CD4-positive, alpha-beta T cell treated with Interleukin-10 for 1 hour (primary cell): ENCODE measurements at regions not wholly inside any gene's neighbourhood (a gene's known extent, or its start where the extent isn't known, plus 50 kb on each side); places are given as distances from the start of the nearest gene placed in this dataset.

Experiments used
- DNase-seq: peaks from one replicate; pipeline ENCODE4 v3.0.0-alpha.2; 2020

DNA sequence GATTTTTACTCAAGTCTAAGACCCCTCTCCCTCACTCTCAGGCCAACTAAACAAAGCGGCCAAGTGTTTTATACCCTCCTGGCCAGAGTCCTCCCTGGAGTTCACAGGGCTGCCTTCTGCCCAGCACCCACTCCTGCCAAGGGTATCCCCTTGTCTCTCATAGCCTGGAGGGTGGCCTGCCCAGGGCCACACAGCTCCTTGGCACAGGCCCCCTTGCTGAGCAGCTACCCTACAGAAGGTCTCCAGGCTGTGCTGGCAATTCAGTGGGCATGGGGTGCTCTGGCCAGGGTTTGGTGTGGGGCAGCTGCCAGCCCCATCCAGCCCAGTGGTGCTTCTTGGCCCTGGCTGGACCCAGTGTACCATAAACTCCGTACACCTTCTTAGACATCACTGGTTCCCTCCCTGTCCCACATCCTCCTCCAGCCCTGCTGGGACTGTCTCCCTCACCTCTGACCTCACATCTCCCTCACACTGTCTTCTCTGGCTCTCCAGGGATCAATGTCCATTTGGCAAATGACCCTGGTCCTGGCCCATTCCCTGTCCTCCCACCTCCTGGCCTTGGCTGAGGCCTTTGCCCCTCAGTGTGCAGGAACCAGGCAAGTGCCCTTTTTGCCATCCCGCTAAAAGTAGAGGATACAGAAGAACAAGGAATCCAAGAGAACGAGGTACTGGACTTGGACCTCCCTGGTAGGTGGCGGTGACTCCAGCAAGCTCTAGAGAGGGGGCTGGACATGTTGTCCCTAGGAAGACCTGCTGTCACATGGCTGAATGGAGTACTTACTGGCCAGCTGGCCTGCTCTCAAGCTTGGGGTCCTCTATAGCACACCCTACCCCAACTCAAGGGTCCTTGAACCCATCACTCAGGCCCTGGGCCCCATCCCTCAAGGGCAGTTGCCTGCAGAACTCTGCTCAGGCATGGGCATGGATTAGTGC, 50.0 kb upstream of the TRPM1 start:
- no peak for DNase-seq

DNA sequence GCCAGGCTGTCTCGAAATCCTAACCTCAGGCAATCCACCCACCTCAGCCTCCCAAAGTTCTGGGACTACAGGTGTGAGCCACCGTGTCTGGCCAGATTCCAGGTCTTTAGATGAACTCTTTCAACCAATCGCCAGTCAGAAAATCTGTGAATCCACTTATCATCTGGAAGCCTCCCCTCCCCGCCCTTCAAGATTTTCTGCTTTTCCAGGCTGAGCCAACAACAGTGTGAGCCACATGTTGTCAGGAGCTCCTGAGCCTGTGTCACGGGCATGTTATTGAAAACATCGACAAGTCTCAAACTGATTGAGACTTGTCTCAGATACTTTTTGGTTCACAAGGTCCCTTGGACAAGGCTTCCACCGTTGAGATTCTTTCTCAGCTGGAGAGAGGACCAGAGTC, 52.0 kb upstream of the TRPM1 start:
- no peak for DNase-seq

DNA sequence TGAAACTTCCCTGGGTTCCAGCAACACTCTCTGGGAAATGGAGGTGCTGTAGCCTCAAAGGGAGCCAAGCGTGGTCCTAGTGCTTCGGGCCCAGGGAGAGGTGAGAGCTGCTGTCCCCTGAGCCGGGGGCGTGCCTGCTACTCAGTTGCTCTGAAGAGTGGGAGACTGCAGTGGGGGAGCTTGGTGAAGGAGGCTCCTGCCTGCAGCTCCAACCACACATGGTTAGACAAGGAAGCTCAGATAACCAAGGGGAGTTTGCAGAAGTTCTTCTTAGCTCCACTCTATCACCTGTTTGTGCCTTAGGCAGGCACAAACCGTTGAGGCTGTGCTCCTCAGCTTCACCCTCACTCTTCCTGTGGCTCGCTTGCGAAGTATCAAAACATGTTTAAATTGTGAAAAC, 53.6 kb upstream of the TRPM1 start:
- DNase-seq = no peak

DNA sequence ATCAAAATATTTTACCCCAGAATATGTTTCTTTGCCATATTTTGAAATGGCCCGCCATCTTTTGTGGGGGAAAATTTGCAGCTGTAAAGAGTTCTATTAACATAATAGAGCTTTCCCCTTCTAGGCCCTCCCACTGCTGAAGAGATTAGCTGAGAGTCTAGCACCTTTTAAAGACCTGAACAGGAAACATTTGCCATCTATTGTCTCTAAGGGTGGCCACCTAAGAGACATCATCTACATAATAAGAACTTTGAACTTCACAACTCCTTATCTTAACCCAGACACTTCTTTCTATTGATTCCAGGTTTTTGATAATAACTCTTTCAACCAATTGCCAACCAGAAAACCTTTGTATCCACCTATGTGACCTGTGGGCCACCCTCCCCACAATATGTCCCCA, 54.7 kb upstream of the TRPM1 start:
- no peak for DNase-seq

DNA sequence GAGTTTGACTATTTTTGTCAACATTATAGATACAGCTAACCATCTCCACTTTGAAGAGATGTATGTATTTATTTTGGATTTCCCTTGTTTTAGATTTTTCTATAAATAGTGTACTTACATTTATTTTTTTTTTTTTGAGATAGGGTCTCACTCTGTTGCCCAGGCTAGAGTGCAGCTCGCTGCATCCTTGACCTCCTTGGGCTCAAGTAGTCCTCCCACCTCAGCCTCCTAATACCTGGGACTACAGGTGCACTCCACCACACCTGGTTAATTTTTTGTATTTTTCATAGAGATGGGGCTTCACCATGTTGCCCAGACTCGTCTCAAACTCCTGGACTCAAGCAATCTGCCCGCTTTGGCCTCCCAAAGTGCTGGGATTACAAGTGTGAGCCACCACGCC, 55.3 kb upstream of the TRPM1 start:
- DNase-seq = no peak

DNA sequence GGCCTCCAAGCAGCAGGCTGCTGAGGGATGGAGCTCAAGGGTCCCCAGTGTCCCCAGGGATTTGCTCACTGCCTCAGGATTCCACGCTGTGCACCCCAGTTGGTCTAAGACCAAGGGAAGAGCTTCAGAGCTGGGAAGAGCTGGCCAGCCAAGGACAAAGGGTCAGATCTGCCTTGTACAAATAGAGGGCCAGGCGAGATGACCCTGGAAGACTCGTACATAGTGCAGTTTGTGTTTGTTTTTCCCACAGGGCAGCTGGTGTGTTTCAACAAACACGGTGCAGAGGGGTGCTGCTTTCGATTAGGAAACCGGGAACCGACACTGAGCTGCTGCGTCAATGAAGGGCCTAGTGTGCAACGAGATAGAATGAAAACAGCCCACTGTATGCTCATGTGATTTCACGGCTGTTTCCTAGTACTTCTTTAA, 56.1 kb upstream of the TRPM1 start:
- DNase-seq = no peak

DNA sequence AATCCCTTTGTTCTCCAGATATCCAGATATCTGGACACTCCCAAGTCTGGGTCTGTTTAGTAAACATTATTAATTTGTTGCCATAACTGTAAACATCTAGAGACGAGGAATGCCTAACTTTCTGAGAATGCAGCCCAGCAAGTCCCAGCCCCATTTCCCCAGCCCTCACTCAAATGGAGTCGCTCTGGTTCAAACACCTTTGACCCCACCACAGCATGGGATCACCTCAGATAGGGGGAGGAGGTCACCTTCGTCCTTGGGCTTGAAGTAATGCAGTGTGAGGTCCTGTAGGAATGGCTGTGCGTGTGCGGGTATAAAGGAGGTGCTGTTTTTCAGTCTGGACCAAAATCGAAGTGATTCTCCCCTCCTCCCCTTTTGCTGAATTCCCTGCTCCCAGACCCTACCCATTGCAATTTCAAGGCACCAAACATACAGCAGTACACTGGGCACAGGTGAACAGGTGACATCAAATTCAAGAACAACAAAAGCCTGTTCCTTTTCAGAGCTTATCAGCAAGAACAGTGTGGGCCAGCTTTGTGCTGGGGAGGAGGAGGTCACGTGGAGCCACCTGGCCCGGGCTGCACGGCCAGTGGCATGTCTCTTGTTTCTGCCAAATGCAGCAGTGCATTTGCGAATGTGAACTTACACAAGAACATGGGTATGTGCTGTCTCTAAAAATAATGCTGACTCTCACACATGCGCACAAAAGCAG, 57.5 kb upstream of the TRPM1 start:
- DNase-seq = no peak

DNA sequence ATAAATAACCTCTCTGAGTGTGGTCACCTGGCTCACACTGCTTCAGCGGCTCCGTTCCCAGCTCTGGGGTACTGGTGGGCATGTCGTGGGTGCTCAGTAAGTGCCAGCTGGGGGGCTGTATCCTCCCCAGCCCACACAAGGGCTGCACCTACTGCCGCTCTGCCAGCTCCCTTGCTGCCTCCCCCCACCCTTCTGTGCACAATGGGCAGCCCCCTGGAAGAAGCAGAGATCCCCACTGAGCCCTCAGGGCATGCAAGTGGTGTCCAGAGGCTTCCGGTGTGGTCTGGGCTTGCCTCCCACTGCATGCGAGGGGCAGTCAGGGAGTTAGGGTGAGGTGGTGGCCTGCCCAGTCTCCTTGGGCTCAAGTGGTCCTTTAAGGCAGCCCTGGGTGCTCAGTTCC, 58.3 kb upstream of the TRPM1 start:
- DNase-seq = no peak

DNA sequence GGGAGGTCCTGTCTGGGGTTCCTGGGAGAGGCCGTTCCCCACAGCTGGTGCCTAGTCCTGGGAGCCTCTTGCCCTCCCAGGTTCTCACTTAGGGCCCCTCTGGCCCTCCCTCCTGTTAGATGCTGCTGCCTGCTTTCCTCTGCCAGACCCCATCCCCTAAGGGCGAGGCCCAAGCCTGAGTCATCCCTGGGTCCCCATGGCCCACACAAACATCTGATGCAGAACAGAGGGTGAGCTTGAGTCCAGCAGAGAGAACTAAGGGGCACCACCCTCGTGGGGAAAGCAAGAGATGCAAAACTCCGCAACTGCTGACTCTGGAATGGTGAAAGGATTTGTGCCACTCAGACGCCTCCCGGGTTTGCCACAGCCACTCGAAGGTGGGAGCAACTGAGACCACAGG, 58.8 kb upstream of the TRPM1 start:
- DNase-seq = no peak

DNA sequence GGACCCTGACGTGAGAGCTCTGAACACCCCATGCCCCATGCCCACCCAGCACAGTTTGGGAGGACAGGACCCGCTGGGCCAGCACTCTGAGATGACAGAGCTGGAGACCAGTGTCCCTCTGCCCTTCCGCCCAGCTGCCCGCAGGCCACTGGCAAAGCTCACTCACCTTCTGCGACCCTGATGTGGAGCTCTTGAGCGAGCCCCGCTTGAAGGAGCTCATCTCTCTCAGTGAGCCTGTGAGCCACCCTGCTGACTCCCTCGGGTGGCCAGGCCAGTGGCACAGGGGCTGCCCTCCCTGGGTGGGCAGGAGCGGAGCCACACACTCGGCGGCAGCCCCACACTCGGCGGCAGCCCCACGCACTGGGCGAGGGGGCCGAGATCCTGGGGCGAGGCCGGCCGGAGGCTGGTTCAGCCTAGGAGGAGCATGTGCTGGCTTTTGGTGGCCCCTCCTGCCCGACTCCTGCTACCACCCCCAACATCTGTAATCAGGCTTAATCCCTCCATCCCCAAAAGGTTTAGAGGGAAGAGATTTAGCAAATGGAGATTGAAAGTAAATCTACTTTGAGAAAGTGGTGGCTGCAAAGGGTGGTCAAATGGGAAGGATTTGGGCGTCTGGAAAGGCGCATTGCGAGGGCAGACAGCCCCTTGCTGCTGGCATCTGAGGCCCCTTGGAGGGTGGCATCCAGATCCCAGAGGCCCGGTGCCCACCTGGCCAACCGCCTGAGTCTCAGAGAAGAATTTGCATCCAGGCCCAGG, 59.4 kb upstream of the TRPM1 start:
- no peak for DNase-seq

DNA sequence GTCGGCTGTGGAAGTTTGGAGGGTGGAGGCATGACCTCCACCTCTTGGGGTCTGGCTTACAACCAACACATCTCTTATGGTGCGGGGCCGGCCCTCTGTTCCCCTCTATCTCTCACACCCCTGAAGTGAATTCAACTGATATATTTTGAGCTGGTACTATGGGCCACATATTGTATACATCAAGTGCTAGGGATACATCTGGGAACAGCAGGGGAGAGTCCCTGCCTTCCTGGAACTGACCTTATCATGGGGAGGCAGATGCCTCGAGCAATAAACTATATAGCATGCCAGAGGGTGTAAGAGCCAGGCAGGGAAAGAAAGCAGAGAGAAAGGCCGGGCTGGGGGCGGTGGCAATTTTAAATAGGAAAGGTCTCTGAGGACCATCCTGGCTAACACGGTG, 60.4 kb upstream of the TRPM1 start:
- no peak for DNase-seq

DNA sequence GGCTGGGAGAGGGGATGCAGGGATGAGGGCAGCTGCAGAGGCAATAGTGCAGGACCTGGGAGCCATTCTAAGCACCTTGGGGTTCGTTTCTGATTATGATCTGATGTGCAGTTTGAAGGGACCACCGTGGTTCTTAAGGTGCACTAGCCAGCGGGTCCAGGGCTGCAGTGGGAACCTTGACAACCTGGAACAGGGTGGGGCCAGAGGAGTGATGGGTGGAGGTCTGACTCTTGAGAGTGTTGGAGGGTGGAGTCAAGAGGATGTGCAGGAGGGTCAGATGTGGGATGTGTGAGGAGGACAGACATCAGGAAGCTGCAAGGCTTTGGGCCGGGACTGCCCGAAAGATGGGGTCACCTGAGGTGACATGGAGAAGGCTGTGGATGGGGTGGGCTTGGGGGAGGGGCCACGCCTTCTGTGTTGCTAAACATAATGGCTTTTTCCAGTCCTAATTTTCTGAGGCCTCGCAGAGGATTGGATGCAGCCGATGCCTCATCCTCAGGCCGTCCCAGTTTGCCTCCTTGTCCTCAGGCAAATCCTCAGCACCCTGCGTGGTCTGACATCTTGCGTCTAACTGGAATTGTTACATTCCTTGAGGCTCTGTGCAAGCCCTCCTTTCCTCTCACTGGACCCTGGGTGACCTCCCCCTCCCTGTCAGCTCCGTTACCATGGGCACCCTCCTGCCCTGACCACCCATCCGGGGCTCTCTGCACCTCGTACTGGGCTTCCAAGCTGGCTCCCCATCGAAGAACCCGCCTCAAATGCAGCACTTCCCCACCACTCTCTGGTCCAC, 61.4 kb upstream of the TRPM1 start:
- no peak for DNase-seq

DNA sequence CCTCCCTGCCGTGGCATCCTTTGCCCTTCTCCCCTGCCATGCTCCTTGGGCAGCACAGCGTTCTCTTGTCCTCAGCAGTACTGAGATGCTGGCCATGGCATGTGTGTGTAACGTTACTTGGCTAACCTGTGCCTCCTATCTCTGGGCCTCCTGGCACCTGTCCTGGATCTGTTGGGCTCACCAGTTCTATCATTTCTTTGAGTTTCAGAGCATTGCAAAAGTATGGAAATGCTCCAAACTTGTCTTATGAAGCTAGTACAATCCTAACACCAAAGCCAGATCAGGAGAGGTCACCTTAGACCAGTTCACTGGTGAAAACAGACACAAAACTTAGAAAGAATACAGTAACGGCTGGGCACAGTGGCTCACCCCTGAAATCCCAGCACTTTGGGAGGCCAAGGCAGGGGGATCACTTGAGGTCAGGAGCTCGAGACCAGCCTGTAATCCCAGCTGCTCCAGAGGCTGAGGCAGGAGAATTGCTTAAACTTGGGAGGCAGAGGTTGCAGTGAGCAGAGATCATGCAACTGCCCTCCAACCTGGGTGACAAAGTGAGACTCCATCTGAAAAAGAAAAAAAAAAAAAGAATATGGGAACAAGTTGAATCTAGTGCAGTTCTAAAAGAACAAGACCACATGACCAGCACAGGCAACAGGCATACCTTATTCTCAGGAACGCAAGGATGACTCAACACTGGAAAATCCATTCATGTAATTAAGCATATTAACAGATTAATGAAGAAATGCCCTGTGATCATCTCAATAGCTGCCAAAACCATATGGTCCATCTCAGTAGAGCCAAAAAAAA, 62.4 kb upstream of the TRPM1 start:
- no peak for DNase-seq

DNA sequence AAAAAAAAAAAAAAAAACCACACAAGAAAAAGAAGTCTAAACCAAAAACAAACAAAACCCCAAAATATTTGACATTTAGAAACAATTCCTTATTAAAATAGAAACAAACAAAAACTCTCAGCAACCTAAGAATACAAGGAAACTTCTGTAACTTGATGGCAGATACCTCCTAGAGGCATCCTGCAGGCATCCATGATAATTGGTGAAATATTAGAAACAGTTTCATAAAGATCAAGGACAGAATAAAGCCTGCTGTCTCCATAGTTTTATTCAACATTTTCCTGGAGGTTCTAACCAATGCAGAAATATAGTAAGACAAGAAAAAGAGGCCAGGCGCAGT, 63.0 kb upstream of the TRPM1 start:
- no peak for DNase-seq

DNA sequence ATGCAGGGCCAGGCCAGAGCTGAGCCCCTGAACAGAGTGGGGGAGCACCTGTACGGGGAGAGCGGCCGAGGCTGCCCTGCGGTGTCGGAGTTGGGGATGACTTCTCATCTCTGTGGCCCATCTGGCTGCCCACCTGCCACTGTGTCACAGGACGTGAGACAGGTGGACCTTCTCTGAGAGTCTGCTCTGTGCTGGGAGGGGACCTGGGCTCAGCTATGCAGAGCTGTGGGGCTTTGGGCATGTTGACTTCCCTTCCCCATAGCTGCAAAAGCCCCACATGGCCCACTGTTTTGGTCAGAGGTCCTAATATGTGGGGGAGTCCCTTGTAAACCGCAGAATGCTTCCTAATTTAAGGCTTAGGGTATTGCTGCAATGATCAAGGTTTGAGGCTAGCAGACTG, 68.0 kb upstream of the TRPM1 start:
- no peak for DNase-seq

DNA sequence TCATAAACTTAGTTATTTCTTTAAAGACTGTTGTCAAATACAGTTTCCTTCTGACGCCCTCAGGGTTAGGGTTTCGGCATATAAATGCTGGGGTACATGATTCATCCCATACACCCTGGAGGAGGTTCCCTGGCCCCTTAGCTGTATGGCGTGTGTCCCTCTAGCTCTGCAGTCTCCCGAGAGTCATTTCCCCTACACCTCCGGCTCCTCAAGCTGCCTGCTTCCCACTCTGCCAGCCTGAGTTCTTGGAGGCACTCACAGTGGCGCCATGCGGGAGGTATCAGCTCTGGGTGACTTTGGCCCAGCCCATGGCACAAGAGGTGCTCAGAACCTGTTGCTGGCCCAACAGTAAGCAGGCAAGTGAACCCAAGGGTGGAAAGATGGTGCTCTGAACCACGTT, 70.2 kb upstream of the TRPM1 start:
- DNase-seq = no peak

DNA sequence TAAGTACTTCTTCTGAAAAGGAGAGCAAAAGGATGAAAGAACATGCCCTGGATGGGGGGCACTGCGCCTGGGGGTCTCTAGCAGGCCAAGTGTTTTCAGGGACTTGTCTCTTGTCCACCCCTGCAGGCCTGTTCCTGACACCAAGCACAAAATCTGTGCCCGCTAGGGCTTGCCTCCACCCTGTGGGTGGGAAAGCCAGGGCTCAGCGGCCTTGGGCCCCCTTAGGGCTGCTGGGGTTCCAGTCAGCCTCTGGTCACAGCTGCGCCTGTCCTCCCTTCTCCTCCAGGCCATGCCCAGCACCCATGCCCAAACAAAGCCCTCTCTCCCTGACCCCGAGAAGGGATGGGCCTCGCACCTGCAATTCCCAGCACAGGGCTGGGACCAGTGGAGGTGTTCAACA, 71.1 kb upstream of the TRPM1 start:
- no peak for DNase-seq

DNA sequence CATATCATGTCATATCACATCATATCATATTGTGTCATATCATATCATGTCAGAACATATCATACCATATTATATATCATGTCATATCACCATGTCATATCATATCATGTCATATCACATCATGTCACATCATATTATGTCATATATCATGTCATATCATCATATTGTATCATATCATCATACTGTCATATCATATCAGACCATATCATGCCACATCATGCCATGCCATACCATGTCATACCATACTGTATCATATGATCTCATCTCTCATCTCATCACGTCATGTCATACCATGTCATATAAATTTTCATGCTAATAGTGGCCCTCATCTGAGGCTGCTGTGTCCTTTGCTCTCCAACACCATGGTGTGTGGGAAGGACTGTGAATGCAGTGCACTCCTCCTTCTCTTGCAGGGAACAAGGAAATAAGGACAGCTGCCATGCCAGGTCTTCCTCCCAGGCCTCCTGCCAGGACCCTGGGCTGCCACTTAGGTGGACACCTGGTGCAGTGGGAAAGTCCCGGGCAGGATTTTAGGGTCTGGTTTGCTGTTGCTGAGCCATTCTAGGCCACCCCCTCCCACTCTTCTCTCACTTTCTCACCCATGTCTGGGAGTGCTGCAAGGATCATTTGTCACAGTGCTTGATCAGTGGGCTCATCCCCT, 72.4 kb upstream of the TRPM1 start:
- DNase-seq = no peak

DNA sequence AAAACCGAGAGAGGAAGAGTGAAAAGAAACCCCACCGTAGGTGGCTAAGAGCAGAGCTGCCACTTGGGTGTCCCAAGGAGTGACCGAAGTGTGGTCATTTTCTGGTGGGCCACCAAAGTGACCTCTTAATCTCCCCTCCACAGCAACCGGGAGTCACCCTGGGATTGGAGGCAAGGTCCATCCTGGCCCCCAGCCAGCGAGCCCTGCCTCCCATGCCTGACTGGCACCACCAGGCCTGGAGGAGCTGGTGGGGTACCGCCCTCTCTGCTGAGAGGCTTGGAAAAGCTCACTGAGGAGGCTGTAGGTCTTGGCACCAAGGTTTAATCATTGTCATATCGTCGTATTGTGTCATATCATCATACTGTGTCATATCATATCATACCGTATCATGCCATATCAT, 74.0 kb upstream of the TRPM1 start:
- no peak for DNase-seq

DNA sequence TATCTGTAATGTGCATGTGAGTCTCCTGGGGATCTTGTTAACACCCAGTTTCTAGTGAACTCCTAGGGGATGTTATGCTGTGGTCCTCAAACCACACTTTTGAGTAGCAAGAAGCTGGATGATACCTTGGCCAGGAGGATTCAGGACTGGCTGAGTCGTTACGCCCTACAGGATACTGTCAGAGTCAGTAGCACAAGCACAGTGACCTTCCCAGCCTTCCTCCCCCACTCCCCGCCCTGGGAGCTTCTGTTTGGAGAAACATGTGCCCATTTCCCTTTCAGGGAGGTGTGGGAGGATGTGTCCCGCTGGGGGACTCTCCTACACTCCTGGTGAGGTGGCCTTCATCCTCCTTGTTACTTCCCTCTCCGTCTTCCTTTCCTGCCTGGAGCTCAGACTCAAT, 76.4 kb upstream of the TRPM1 start:
- DNase-seq = no peak

DNA sequence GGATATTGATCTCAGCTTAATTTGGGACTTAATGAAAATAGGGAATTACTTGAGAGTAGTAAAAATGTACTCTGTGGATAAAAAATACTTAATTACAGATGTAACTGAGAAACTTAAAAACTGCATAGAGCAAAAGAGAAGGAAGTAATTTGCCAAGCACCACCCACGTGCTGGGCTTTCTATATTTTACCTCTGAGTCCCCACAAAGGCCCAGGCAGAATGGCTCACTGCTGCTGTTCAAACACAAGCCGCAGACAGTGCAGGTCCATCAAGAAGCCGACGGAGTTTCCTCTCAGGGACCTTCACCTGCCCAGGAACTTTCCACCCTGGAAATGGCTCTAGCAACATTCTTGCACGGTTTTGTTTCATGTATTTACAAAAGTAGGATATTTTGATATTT, 77.2 kb upstream of the TRPM1 start:
- DNase-seq = no peak

DNA sequence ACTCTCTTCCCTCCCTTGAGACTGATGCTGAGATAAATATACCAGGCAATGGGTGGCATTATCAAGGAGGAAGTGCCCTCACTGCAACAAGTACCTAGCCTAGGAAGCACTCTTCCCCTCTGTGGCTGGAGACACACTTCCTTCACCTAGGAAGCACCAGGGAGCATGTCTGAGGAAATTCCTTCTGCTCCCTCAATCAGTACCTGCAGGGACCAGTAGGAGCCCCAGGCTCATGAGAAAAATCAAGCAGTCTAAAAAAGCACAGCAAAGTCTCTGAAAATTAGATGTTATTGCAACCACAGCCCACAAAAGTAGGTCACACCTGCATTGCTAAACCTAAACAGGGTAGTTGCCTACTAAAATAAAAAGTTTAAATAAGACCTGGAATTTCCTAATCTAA, 78.2 kb upstream of the TRPM1 start:
- no peak for DNase-seq
